ENCODE measurements at regions not wholly inside any gene's neighbourhood (a gene's known extent, or its start where the extent isn't known, plus 50 kb on each side); places are given as distances from the start of the nearest gene placed in this dataset.

GRCh38 chr5:6081727-6082210 lies 296.6 kb downstream of the MED10 start:
- Histone ChIP-seq H4K8ac (replicated peaks; ENCODE audit: insufficient read length, low read depth, low read length) (no peak overlapping the region), H2BK15ac (ENCODE audit: low read depth, low read length) (no peak overlapping the region), H2BK12ac (ENCODE audit: insufficient read length, low read depth, low read length) (no peak overlapping the region), H3K79me2 (ENCODE audit: insufficient read depth, low read length) (no peaks in the 10 kb centered on the region), H2BK120ac (ENCODE audit: low read depth, low read length, poor library complexity, severe bottlenecking) (no peak overlapping the region), H3K56ac (ENCODE audit: insufficient read length, low read depth, low read length) (no peak overlapping the region), H3K4me1 (ENCODE audit: insufficient read depth, low read length) (peaks cover 4% of the 10 kb centered on the region; the same call in 1 of the 2 replicates), H4K91ac (ENCODE audit: insufficient read length, low read depth, low read length) (no peak overlapping the region), H3K23me2 (ENCODE audit: insufficient read length, low read depth, low read length, poor library complexity, severe bottlenecking) (no peaks in the 10 kb centered on the region), H3K27me3 (ENCODE audit: insufficient read depth, low read length) (no peaks in the 10 kb centered on the region), H3K4me2 (ENCODE audit: insufficient read depth, insufficient read length, low read length) (no peak overlapping the region), H3K4ac (ENCODE audit: low read depth, low read length) (no peak overlapping the region), H4K20me1 (ENCODE audit: control insufficient read depth, insufficient read depth, insufficient read length) (no peaks in the 10 kb centered on the region), H2AK5ac (ENCODE audit: insufficient read length, low read length) (no peak overlapping the region), H3T11ph (ENCODE audit: low read length) (no peak overlapping the region), H3K9ac (ENCODE audit: extremely low read depth, insufficient read length, low read length) (no peak overlapping the region), H3K18ac (ENCODE audit: insufficient read length, low read depth, low read length) (no peak overlapping the region), H2BK5ac (ENCODE audit: insufficient read length, low read length) (no peak overlapping the region), H3K27ac (ENCODE audit: insufficient read length, low read depth, low read length) (no peak overlapping the region), H2BK20ac (ENCODE audit: low read depth, low read length, poor library complexity, severe bottlenecking) (no peak overlapping the region), H3K14ac (ENCODE audit: insufficient read depth, low read length) (no peak overlapping the region), H2AFZ (ENCODE audit: low read length) (no peak overlapping the region), H3K9me3 (ENCODE audit: control insufficient read depth, low read depth, low read length) (no peaks in the 10 kb centered on the region), H3K23ac (ENCODE audit: insufficient read length, low read depth, low read length) (no peak overlapping the region), H4K5ac (ENCODE audit: insufficient read length, low read depth, low read length) (no peak overlapping the region), H3K79me1 (ENCODE audit: insufficient read depth, low read depth, low read length, poor library complexity, severe bottlenecking) (no peaks in the 10 kb centered on the region)
- H3K36me3 Mint-ChIP-seq (ENCODE audit: insufficient read depth in 1 of 3, low read depth in 3 of 3): no peaks in the 10 kb centered on the region
- no peak overlapping the region for H3K27ac Mint-ChIP-seq
- no peaks in the 10 kb centered on the region; a peak in 1 of 5 replicates for H3K9me3 Mint-ChIP-seq
- H3K4me3 Mint-ChIP-seq: no peak overlapping the region
- no peaks in the 10 kb centered on the region; the same call in 1 of the 2 replicates for H3K27me3 Mint-ChIP-seq (ENCODE audit: low read depth)
- WGBS (ENCODE audit: extremely low coverage, insufficient read length, low lambda C conversion rate): no CpG with 5 or more reads among the region's 4 CpGs
- H3K4me1 Mint-ChIP-seq: peaks cover 4 to 8% of the 10 kb centered on the region in 2 experiments; a peak in 2 of 4 replicates
- TF ChIP-seq CTCF (conservative IDR thresholded peaks at IDR 0.05): no peak
- DNase-seq: no peak
